ENCODE measurements at regions not wholly inside any gene's neighbourhood (a gene's known extent, or its start where the extent isn't known, plus 50 kb on each side); places are given as distances from the start of the nearest gene placed in this dataset.

DNA sequence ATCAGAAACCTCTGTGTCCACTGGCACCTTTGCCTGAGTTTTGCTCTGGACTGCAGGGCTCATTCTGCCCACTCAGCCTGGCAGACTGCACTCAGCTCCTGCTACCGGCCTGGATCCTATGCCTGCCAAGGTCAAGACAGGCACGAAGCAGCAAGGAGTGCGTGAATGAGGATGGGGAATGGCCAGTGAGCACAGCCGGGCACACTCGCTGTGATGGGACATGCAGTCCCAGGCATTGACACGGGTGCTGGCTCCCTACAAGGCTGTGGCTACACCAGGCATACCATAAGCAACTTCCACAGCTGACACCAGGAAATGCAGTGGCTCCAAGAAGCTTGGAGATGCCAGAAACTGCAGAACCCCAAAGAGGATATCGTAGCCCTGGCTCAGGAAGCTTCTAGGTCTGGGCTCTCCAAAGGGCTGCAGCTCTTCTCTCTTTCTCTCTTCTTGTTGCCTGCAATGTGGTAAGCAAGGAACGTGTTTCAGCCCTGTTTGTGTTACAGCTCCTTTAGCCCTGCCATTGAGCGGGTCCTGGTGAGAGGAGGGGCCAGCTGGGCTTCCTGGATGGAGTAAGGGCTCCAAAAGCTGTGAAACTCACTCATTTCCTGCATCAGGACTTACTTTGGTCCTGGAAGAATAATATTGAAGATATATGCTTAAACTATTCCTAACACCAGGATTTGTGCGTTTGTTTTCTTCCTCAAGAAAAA lies 832.6 kb upstream of the SLITRK5 start:
- TF ChIP-seq SIN3A (IDR thresholded peaks at IDR 0.05; ENCODE audit: borderline replicate concordance, insufficient read depth, low read length) (no peak), TAF1 (IDR thresholded peaks at IDR 0.05; ENCODE audit: borderline replicate concordance, insufficient read depth, low read length) (no peak), POLR2AphosphoS5 (IDR thresholded peaks at IDR 0.05; ENCODE audit: low read depth, low read length) (no peak), FOXP2 (optimal IDR thresholded peaks at IDR 0.05; ENCODE audit: borderline replicate concordance, extremely low read depth, extremely low read length, insufficient read depth) (no peak)
- TF ChIP-seq, protein P1, sequence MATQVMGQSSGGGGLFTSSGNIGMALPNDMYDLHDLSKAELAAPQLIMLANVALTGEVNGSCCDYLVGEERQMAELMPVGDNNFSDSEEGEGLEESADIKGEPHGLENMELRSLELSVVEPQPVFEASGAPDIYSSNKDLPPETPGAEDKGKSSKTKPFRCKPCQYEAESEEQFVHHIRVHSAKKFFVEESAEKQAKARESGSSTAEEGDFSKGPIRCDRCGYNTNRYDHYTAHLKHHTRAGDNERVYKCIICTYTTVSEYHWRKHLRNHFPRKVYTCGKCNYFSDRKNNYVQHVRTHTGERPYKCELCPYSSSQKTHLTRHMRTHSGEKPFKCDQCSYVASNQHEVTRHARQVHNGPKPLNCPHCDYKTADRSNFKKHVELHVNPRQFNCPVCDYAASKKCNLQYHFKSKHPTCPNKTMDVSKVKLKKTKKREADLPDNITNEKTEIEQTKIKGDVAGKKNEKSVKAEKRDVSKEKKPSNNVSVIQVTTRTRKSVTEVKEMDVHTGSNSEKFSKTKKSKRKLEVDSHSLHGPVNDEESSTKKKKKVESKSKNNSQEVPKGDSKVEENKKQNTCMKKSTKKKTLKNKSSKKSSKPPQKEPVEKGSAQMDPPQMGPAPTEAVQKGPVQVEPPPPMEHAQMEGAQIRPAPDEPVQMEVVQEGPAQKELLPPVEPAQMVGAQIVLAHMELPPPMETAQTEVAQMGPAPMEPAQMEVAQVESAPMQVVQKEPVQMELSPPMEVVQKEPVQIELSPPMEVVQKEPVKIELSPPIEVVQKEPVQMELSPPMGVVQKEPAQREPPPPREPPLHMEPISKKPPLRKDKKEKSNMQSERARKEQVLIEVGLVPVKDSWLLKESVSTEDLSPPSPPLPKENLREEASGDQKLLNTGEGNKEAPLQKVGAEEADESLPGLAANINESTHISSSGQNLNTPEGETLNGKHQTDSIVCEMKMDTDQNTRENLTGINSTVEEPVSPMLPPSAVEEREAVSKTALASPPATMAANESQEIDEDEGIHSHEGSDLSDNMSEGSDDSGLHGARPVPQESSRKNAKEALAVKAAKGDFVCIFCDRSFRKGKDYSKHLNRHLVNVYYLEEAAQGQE (IDR thresholded peaks at IDR 0.05; ENCODE audit: insufficient read depth in 1 of 2, low read depth in 2 of 2, low read length in 2 of 2), result no peak

DNA sequence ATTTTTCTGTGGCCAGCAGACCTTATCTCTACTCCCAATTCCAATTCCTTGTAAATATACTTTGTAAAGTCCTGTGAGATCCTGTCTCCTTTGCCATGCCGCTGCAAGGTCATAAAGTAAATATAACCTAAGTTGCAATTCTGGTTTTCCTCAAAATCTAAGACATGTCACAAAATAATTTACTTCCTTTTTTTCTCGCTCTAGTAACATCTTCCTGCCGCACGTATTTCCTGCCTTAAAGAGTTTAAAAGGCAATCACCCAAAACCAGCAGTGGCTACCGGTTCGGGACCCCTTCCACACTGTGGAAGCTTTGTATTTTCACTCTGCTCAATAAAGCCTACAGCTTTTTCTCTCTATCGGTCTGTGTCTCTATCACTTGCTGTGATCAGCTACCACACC lies 832.0 kb upstream of the SLITRK5 start:
- TF ChIP-seq SIN3A (IDR thresholded peaks at IDR 0.05; ENCODE audit: borderline replicate concordance, insufficient read depth, low read length) (no peak), FOXP2 (optimal IDR thresholded peaks at IDR 0.05; ENCODE audit: borderline replicate concordance, extremely low read depth, extremely low read length, insufficient read depth) (no peak), TAF1 (IDR thresholded peaks at IDR 0.05; ENCODE audit: borderline replicate concordance, insufficient read depth, low read length) (no peak), POLR2AphosphoS5 (IDR thresholded peaks at IDR 0.05; ENCODE audit: low read depth, low read length) (no peak)
- TF ChIP-seq, protein P1 (IDR thresholded peaks at IDR 0.05; ENCODE audit: insufficient read depth in 1 of 2, low read depth in 2 of 2, low read length in 2 of 2), result no peak

DNA sequence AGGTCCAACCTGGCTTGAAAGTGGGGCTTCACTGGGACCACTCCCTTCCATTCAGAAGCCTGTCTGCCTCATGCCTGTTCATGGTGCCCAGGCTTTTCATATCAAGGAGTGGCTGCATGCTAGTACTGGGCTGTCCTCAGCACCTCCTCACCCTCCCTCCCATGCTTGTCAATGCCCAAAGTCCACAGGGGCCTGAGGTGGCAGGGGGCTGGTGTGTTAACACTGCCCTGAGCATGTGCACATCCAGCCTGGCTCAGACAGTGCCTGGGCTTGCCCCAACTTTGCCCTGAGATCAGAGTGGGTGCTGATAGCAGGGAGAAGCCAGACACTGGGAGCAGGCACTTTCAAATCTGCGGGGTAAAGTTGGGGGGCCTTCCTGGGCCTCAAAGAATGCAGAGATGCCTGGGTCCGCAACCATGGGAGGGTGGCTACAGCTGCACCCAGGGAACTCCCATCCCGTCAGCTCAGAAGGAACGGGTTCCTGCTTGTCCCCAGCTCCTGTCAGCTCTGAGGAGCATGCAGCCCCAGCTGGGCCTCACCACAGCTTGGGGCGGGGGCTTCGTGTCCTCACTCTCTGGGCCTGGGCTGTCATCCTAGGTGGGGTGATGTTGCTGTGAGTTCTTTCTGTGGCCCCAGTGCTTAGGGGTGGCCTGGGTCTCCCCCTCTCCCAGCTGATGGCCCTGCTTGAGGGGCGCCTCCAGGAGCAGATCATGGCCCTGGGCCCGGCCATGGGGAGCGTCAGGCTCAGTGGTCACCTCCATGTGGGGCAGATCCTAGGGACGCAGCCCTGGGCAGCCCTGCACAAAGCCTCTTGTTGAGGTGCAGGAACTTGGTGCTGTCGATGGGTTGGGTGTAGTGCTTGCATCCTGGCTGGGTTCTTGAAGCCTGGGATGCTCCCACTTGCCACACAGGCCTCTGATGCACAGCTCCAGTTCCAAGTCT lies 830.6 kb upstream of the SLITRK5 start:
- TF ChIP-seq FOXP2 (optimal IDR thresholded peaks at IDR 0.05; ENCODE audit: borderline replicate concordance, extremely low read depth, extremely low read length, insufficient read depth), result no peak
- TF ChIP-seq, protein P1 (IDR thresholded peaks at IDR 0.05; ENCODE audit: insufficient read depth in 1 of 2, low read depth in 2 of 2, low read length in 2 of 2), result no peak
- TF ChIP-seq POLR2AphosphoS5 (IDR thresholded peaks at IDR 0.05; ENCODE audit: low read depth, low read length), result no peak
- TF ChIP-seq TAF1 (IDR thresholded peaks at IDR 0.05; ENCODE audit: borderline replicate concordance, insufficient read depth, low read length), result no peak
- TF ChIP-seq SIN3A (IDR thresholded peaks at IDR 0.05; ENCODE audit: borderline replicate concordance, insufficient read depth, low read length), result no peak

DNA sequence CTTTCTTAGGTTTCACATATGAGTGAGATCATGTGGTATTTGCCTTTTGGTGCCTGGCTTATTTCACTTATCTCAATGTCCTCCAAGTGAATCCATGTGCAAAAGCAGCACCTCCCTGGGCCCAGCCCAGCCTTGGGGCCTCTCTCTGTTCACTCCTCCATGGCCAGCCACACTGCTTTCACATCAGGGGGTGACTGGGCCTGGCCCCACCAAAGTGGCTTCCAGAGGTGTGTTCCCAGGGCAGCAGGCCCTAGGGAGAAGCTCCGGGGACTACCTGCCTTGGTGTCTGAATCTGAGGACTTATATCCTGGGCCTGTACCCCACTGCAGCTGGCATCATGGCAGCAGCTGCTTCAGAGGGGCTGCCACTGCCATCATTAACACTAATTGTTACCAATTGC lies 829.9 kb upstream of the SLITRK5 start:
- TF ChIP-seq SIN3A (IDR thresholded peaks at IDR 0.05; ENCODE audit: borderline replicate concordance, insufficient read depth, low read length) (no peak), FOXP2 (optimal IDR thresholded peaks at IDR 0.05; ENCODE audit: borderline replicate concordance, extremely low read depth, extremely low read length, insufficient read depth) (no peak), POLR2AphosphoS5 (IDR thresholded peaks at IDR 0.05; ENCODE audit: low read depth, low read length) (no peak), TAF1 (IDR thresholded peaks at IDR 0.05; ENCODE audit: borderline replicate concordance, insufficient read depth, low read length) (no peak)
- TF ChIP-seq, protein P1 (IDR thresholded peaks at IDR 0.05; ENCODE audit: insufficient read depth in 1 of 2, low read depth in 2 of 2, low read length in 2 of 2), result no peak
